ENCODE measurements at regions not wholly inside any gene's neighbourhood (a gene's known extent, or its start where the extent isn't known, plus 50 kb on each side); places are given as distances from the start of the nearest gene placed in this dataset.
A peak's percentile ranks its signal among the peaks of the same experiment; 100 is the strongest.
"Not testable (repeated sequence)": the region's sequence is repeated elsewhere in the genome, so short reads cannot be mapped to it uniquely, and the experiment has no call there.

DNA sequence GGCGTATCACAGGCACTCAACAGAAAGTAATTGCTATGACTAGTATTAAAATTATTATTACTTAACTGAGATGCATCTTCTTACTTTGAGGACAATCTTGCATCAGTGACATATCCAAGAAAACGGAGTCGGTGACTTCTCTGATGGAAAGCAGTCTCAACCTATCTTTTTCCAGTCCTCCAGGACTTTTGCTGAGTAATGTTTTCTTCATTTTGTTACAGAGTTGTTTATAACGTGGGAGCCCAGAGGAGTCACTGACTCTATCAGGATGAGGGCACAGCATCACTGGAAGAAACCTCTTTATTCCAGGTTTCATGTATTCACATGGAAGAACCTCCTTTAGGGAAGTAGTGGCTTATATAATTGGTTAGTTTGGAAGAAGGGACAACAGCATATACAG, 51.5 kb upstream of the MELK start:
- H3K4me1 ChIP-seq (ENCODE audit: insufficient read depth, low read length) = no peaks in the 10 kb centered on the region
- no peak overlapping the region for H3K4me3 ChIP-seq (ENCODE audit: low read length)
- H3K27me3 ChIP-seq (ENCODE audit: insufficient read depth, low read length) = no peaks in the 10 kb centered on the region
- H3K9me3 ChIP-seq (ENCODE audit: low read depth, low read length) = no peaks in the 10 kb centered on the region

DNA sequence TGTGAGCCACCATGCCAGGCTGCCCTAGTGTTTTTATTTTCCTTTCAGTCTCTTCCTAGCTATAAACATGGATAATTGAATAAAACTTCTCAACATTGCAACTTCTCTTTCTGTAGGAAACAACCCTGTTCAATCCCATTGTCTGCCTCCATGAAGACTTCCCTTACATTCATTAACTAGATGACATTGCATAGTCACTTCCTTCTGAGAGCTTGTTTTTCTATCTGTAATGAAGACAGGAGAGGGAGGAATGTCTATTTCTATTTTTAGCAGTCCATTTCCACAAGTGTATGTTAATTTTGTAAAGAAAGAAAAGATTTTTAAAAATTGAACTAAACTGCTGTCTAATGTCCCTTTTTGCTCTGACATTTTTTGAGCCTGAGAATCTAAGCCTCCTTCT, 55.6 kb upstream of the MELK start:
- no peaks in the 10 kb centered on the region for H3K4me1 ChIP-seq (ENCODE audit: insufficient read depth, low read length)
- no peaks in the 10 kb centered on the region for H3K27me3 ChIP-seq (ENCODE audit: insufficient read depth, low read length)
- H3K4me3 ChIP-seq (ENCODE audit: low read length) = no peak overlapping the region
- no peaks in the 10 kb centered on the region for H3K9me3 ChIP-seq (ENCODE audit: low read depth, low read length)

DNA sequence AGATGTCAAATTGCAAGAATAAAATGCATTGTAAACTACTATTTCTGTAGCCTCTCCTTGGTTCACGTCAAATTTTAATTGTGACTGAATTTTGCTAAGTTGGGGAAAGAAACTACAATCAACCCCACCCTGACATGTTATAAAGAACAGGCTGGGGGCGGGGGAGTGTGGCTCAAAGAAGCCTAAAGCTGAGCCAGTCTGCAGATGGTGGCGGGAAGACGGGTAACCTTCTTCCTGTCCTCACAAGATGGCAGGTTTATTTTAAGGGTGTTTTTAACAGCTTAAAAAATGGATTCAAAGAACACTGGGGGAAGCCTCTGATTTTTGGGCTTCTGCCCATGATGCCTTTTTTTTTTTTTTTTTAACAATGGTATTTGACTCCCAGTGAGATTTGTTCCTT, 68.5 kb upstream of the MELK start:
- Histone ChIP-seq H3K4me3 (ENCODE audit: low read length) (no peak overlapping the region), H3K9me3 (ENCODE audit: low read depth, low read length) (no peaks in the 10 kb centered on the region), H3K27me3 (ENCODE audit: insufficient read depth, low read length) (no peaks in the 10 kb centered on the region), H3K4me1 (ENCODE audit: insufficient read depth, low read length) (no peaks in the 10 kb centered on the region)

DNA sequence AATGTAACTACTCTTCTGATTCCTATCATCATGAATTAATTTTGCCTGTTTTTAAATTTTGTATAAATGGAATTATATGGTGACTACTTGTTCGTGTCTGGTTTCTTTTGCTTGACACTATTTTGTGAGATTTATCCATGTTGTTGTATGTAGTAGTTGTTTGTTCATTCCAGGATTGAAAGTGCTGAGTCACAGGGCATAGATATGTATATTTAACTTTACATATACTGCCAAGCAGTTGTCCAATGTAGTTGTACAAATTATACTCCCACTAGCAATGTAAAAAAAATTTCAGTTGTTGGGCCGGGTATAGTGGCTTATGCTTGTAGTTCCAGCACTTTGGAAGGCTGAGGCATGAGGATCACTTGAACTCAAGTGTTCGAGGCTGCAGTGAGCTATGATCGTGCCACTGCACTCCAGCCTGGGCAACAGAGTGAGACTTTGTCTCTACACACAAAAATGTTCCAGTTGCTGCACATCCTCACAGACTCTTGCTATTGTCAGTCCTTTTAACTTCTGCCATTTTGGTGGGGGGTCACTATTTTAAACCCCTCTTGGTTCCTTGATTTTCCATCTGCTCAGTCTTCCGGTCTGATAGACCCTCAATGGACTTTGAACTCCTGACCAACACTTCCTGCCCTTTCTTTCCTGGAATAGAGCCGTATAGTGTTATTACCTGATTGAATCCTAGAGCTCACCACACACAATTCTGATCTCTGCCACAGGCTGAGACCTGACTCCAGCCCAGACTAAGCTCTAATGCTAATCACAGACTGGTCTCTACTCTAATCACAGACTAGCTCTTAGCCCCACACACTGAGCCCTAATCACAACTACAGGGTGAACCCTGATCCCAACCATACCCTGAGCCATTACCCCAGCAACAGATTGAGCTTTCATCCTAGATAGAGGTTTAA, 69.3 kb upstream of the MELK start:
- H3K4me1 ChIP-seq (ENCODE audit: insufficient read depth, low read length) = no peaks in the 10 kb centered on the region
- no peaks in the 10 kb centered on the region for H3K9me3 ChIP-seq (ENCODE audit: low read depth, low read length)
- H3K4me3 ChIP-seq (ENCODE audit: low read length) = no peak overlapping the region
- no peaks in the 10 kb centered on the region for H3K27me3 ChIP-seq (ENCODE audit: insufficient read depth, low read length)

DNA sequence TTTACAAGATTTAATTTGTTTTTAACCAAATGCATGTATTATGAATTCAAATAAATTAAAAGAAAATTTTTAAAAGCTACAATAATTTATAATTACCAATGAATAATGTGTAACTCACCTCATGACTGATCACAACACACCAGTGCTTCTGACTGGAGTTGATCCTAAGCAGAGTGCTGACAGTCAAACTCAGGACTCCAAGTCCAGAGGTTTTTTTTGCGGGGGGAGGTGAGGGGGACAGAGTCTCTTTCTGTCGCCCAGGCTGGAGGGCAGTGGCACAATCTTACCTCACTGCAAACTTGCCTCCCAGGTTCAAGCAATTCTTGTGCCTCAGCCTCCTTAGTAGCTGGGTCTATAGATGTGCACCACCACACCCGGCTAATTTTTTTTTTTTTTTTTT, 71.0 kb upstream of the MELK start:
- no peaks in the 10 kb centered on the region for H3K27me3 ChIP-seq (ENCODE audit: insufficient read depth, low read length)
- H3K4me1 ChIP-seq (ENCODE audit: insufficient read depth, low read length) = no peaks in the 10 kb centered on the region
- no peak overlapping the region for H3K4me3 ChIP-seq (ENCODE audit: low read length)
- no peaks in the 10 kb centered on the region for H3K9me3 ChIP-seq (ENCODE audit: low read depth, low read length)

DNA sequence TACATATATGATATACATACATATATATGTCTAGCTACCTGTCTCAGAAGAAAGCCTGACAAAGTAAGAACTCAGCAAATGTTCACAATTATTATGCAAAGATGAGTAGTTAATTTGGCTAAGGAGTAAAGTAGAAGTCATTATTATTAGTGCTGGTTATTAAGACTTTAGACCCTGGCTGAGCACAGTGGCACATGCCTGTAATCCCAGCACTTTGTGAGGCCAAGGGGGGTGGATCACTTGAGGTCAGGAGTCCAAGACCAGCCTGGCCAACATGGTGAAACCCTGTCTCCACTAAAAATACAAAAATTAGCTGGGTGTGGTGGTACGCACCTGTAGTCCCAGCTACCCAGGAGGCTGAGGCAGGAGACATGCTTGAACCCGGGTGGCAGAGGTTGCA, 71.8 kb upstream of the MELK start:
- not testable (repeated sequence) for H3K4me1 ChIP-seq (ENCODE audit: insufficient read depth, low read length); H3K9me3 ChIP-seq (ENCODE audit: low read depth, low read length); H3K27me3 ChIP-seq (ENCODE audit: insufficient read depth, low read length)

DNA sequence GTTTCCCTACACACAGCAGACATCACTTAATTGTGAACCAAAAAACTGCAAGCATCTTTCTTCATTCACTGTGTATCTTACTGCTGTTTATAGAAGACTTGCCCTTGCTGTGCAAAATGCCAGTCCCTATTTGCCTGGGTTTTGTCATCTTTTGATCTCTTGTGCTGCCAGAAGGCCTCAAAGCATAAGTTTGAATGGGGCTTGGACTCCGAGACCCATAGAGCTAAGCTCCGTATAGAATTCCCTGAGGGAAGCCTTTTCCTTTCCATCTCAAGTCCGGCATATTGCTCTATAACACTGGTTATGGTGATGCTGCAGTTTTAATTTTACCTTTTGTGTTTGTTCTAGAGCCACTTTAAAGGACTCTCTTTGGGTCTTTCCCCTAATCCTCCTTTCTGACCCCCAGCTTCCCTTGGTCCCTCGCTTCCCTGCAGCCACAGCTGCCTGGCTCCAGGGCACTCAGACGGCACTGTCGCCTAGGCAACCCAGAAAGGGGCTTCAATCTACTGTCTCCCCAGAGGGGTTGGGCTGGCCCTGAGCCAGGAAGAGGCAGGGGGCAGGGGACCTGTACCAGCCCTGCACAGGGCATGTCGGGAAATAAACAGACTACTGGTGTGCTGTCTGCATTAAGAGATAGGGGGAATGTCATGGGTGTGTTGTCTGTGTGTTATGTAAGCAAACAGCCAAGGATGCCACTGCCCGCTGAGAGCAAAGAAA, 73.4 kb upstream of the MELK start:
- H3K27me3 ChIP-seq (ENCODE audit: insufficient read depth, low read length) = no peaks in the 10 kb centered on the region
- H3K4me3 ChIP-seq (ENCODE audit: low read length) = no peak overlapping the region
- no peaks in the 10 kb centered on the region for H3K9me3 ChIP-seq (ENCODE audit: low read depth, low read length)
- H3K4me1 ChIP-seq (ENCODE audit: insufficient read depth, low read length) = no peaks in the 10 kb centered on the region

More for the DNA sequence above, 71.8 kb upstream of the MELK start:
- not testable (repeated sequence) for H3K4me3 ChIP-seq (ENCODE audit: low read length)

DNA sequence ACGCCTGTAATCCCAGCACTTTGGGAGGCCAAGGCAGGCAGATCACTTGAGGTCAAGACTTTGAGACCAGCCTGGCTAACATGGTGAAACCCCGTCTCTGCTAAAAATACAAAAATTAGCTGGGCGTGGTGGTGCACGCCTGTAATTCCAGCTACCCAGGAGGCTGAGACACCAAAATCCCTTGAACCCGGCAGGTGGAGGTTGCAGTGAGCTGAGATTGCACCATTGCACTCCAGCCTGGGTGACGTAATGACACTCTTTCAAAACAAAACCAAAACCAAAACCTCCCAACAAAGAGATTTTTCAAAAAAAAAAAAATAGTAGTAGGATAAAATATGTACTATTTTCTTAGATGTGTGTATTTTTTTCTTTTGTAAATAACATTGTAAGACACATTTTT, 79.1 kb upstream of the MELK start:
- H3K27me3 ChIP-seq (ENCODE audit: insufficient read depth, low read length); H3K4me3 ChIP-seq (ENCODE audit: low read length); H3K9me3 ChIP-seq (ENCODE audit: low read depth, low read length): not testable (repeated sequence)
- peaks cover 22% of the 10 kb centered on the region for H3K4me1 ChIP-seq (ENCODE audit: insufficient read depth, low read length)

DNA sequence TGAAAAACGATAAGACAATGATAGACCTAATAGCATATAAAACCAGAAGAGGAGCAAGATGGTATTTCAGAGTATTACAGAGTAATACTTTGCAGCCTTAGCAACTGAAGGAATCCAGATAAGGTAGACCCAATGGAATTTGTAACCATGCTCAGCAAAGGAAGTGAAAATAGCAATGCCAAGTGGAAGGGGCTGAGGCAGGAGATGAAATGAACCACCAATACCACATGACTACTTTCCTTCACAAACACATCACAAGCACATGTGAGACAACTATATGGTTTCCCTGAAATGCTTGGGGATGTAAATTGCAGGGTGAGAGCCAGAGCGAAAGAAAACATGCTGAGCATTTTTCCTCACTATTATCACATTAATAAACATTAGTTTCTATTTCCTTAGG, 79.8 kb upstream of the MELK start:
- no peaks in the 10 kb centered on the region for H3K9me3 ChIP-seq (ENCODE audit: low read depth, low read length)
- H3K4me3 ChIP-seq (ENCODE audit: low read length) = no peak overlapping the region
- H3K27me3 ChIP-seq (ENCODE audit: insufficient read depth, low read length) = no peaks in the 10 kb centered on the region
- H3K4me1 ChIP-seq (ENCODE audit: insufficient read depth, low read length) = peaks cover 28% of the 10 kb centered on the region

DNA sequence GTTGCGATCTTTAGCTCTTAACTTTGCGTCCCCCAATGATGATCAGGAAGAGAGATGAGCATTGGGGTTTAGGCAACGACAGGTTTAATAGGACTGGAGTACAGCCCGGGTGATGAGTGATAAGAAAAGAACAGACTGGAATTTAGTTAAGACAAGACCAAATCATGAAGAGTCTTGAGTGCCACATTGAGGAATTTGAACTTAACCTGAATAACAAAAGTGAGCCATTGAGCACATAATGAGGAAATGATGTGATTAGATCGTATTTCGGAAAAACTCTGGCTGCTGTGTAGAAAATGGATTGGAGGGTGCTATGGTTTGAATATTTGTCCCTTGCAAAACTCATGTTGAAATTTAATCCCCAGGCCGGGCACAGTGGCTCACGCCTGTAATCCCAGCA, 83.2 kb upstream of the MELK start:
- no peak overlapping the region for H3K4me3 ChIP-seq (ENCODE audit: low read length)
- no peaks in the 10 kb centered on the region for H3K27me3 ChIP-seq (ENCODE audit: insufficient read depth, low read length)
- no peaks in the 10 kb centered on the region for H3K9me3 ChIP-seq (ENCODE audit: low read depth, low read length)
- H3K4me1 ChIP-seq (ENCODE audit: insufficient read depth, low read length) = peaks cover 41% of the 10 kb centered on the region

DNA sequence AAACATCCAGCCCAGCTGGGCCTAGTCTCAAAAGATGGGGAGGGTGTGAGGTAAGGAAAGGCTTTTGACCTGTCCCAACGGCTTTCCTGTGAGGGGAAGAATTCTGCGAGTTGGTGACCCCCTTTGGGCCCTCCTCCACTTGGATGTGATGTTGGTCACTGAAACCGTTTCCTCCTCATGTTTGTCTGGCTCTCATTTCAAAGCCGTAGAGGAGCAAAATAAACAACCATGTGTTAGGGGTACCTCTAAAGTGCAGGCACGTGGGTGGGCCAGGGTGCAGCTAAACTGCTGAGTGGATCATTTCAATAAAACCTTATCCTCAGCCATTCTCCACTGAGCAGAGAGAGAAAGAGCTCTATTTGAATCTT, 84.3 kb upstream of the MELK start:
- peaks cover 36% of the 10 kb centered on the region for H3K4me1 ChIP-seq (ENCODE audit: insufficient read depth, low read length)
- H3K4me3 ChIP-seq (ENCODE audit: low read length) = peak overlapping the region; percentile 44
- no peaks in the 10 kb centered on the region for H3K27me3 ChIP-seq (ENCODE audit: insufficient read depth, low read length)
- no peaks in the 10 kb centered on the region for H3K9me3 ChIP-seq (ENCODE audit: low read depth, low read length)

DNA sequence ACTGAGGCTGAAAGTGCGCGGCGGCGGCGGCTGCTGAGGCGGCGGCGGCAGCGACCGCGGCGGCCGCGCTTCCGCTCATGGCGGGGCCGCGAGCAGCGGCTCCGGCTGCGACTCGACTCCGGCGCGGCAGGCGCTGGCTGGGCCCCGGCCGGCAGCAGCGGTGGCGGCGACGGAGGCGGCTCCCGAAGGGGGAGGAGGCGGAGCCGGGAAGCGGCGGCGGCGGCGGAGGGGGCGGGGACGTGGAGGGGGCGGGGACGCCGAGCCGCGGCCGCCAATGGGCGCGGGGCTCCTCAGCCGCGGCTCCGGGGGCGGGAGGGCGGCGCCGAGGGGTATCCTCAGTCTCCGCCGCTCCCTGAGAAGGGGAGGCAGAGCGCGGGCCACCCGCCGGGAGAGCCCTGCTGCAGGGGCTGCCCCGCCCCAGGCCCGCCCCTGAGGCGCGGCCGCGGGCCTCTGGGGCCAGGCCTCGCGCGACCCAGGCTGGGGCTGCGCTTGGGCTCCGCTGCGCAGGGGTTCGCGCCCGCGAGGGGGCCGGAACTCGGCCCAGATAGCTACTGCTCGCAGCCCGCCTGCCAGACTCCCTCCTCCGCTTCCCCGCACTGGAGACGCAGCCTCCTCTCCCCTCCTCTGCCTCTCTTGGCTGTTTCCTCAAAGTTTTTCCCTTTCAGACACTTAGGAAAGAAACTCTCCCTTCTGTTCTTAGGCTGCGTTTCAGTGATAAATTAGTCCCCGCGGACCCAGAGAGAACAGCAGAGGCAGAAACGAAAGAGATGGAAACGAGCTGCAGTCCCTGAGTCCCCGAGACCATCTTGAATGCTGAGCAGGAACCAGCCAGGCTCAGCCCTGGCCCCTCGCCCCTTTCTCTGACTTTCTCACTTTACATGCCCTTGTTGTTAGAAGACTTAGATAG, 85.0 kb upstream of the MELK start:
- no peaks in the 10 kb centered on the region for H3K9me3 ChIP-seq (ENCODE audit: low read depth, low read length)
- H3K27me3 ChIP-seq (ENCODE audit: insufficient read depth, low read length) = no peaks in the 10 kb centered on the region
- peak overlapping the region; percentile 44 for H3K4me3 ChIP-seq (ENCODE audit: low read length)
- peaks cover 32% of the 10 kb centered on the region for H3K4me1 ChIP-seq (ENCODE audit: insufficient read depth, low read length)

DNA sequence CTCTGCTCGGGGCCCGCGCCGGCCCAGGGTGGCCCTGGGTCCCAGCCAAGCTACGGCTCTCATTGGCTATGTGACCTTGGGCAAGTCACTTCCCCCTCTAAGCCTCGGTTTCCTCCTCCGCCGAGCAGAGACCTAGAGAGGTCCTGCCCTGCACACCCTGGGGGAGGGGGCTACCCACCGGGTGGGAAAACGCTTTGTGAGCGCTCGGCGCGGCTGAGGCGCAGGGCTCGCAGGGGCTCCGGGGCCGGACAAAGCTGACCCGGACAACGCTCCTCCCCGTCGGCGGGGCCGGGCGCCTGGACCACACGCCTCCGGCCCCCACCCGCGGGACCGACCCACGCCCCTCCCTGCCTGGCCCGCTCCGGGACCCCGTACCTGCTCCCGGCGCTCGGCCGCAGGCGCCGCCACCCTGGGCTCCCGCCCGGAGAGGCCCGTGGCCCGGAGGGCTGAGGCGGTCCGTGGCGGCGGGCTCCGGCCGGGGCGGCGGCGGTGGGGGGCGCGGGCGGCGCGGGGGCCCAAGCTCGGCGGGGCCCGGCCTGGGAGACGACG, 85.7 kb upstream of the MELK start:
- Histone ChIP-seq H3K9me3 (ENCODE audit: low read depth, low read length) (no peaks in the 10 kb centered on the region), H3K27me3 (ENCODE audit: insufficient read depth, low read length) (no peaks in the 10 kb centered on the region), H3K4me1 (ENCODE audit: insufficient read depth, low read length) (peaks cover 30% of the 10 kb centered on the region), H3K4me3 (ENCODE audit: low read length) (peak overlapping the region; percentile 85)

DNA sequence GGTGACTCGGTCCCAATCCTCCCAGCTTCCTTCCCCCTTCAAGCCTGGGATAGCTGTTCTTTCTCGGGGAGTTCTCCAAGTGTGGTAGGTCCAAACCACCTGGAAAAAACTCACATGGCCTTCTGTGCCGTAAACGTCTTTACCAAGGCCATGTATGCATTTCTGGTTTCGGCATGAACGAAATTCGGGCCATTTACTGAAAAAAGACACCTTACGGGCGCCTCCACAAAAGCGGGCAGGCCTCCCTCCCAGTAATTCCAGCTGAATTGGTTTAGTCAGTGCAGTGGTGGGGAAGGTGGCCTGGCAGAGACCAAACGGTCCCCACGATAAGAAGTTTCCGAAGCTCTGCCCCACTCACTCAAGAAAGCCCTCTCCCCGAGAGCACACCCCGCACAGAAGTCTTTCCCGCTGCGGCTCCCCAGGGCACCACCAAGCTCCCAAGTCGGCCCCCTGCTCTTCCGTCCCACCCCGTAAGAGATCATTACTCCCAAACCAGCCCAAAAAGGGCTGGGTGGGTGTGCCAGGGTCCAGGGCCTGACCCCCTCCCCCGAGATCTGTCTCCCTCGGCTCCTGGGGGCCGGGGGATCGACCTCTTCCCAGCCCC, 86.3 kb upstream of the MELK start:
- Histone ChIP-seq H3K4me1 (ENCODE audit: insufficient read depth, low read length) (peaks cover 30% of the 10 kb centered on the region), H3K4me3 (ENCODE audit: low read length) (peak overlapping the region; percentile 85)

More for the DNA sequence above, 86.3 kb upstream of the MELK start:
- H3K9me3 ChIP-seq (ENCODE audit: low read depth, low read length) = no peaks in the 10 kb centered on the region
- no peaks in the 10 kb centered on the region for H3K27me3 ChIP-seq (ENCODE audit: insufficient read depth, low read length)

Measured in mononuclear cell (primary cell).